PC-9 (cell line): ENCODE measurements at regions not wholly inside any gene's neighbourhood (a gene's known extent, or its start where the extent isn't known, plus 50 kb on each side); places are given as distances from the start of the nearest gene placed in this dataset.

Experiments used
- BruUV-seq: library from RNA; stranded (reverse); fragments of 400-500 nt; replicated peaks from 2 replicates; lab custom pipeline; 2021; lab: Mats Ljungman, UMichigan
- CTCF ChIA-PET: fragments of 300-600 bp; sonication (Branson Sonifier 250); formaldehyde crosslinking; loops from one replicate; lab custom pipeline; 2022; ENCODE audit warnings: antibody characterized with exemption; lab: Charles Lee
- POLR2A ChIA-PET: fragments of 300-600 bp; sonication (Branson Sonifier 250); formaldehyde crosslinking; loops from one replicate; lab custom pipeline; 2022; ENCODE audit warnings: antibody characterized with exemption; ENCODE audit not compliant: unreplicated experiment; lab: Charles Lee
- DNase-seq, 2 experiments: peaks; one replicate each; pipeline versions ENCODE4 v3.0.0 to v3.0.0-alpha.2; 2015 to 2022; ENCODE audit warnings: mixed read lengths in 1 of 2
- H2AFZ ChIP-seq: fragments of 200-600 bp; sonication (generic); 2 replicates; pipeline ENCODE4 v1.8.1; 2017; ENCODE audit warnings: antibody characterized with exemption
- H3F3A ChIP-seq: fragments of 200-600 bp; sonication (generic); 2 replicates; pipeline ENCODE4 v1.8.1; 2017; ENCODE audit warnings: antibody characterized with exemption, mild to moderate bottlenecking, low read depth; ENCODE audit not compliant: insufficient read depth
- H3K27ac ChIP-seq: fragments of 200-600 bp; sonication (generic); 2 replicates; pipeline ENCODE4 v1.6.1; 2016; ENCODE audit warnings: mixed run types
- H3K27me3 ChIP-seq: fragments of 200-600 bp; sonication (generic); 2 replicates; pipeline ENCODE4 v1.6.1; 2016; ENCODE audit warnings: low read depth, mixed run types; ENCODE audit not compliant: insufficient read depth
- H3K36me3 ChIP-seq: fragments of 200-600 bp; sonication (generic); 2 replicates; pipeline ENCODE4 v1.6.1; 2016; ENCODE audit warnings: low read depth, mixed run types
- H3K4me1 ChIP-seq: fragments of 200-600 bp; sonication (generic); replicated peaks from 2 replicates; pipeline ENCODE4 v1.6.1; 2016; ENCODE audit warnings: mixed run types; ENCODE audit not compliant: insufficient read depth
- H3K4me2 ChIP-seq: fragments of 200-600 bp; sonication (generic); 2 replicates; pipeline ENCODE4 v1.6.1; 2017; ENCODE audit warnings: mixed run types
- H3K4me3 ChIP-seq: fragments of 200-600 bp; sonication (generic); 2 replicates; pipeline ENCODE4 v1.6.1; 2016; ENCODE audit warnings: mixed run types
- H3K79me2 ChIP-seq: fragments of 200-600 bp; sonication (generic); 2 replicates; pipeline ENCODE4 v1.6.1; 2017; ENCODE audit warnings: low read depth, mixed run types
- H3K9me2 ChIP-seq: fragments of 200-600 bp; sonication (generic); 2 replicates; pipeline ENCODE4 v1.8.1; 2017; ENCODE audit warnings: mild to moderate bottlenecking; ENCODE audit not compliant: insufficient read depth
- H3K9me3 ChIP-seq: fragments of 200-600 bp; sonication (generic); 2 replicates; pipeline ENCODE4 v1.8.1; 2016; ENCODE audit warnings: low read depth; ENCODE audit not compliant: insufficient read depth
- H4K20me1 ChIP-seq: fragments of 200-600 bp; sonication (generic); 2 replicates; pipeline ENCODE4 v1.8.1; 2017; ENCODE audit not compliant: insufficient read depth
- CTCF ChIP-seq: fragments of 200-600 bp; sonication (generic); conservative IDR thresholded peaks from 2 replicates; pipeline ENCODE4 v1.6.1; 2017; ENCODE audit warnings: mixed run types, antibody characterized with exemption, mild to moderate bottlenecking, moderate library complexity
- EZH2 ChIP-seq: fragments of 200-600 bp; sonication (generic); IDR thresholded peaks from 2 replicates; pipeline ENCODE4 v1.8.0; 2017; ENCODE audit warnings: antibody characterized with exemption, low read depth
- intact Hi-C: fragments of 100-400 bp; cut with micrococcal nuclease; formaldehyde crosslinking; loops from one replicate; pipeline ENCODE4 v1.10.0; 2022; ENCODE audit not compliant: unreplicated experiment

GRCh38 chr1:101697072-101697471 lies 299.7 kb downstream of the OLFM3 start:
- DNase-seq: no peak
- no peaks in the 10 kb centered on the region; the same call in none of the 2 replicates for H3K9me2 ChIP-seq

GRCh38 chr1:101698681-101699080 lies 298.0 kb downstream of the OLFM3 start:
- no peaks in the 10 kb centered on the region for H3K9me3 ChIP-seq
- no peaks in the 10 kb centered on the region for H3K4me1 ChIP-seq
- H3F3A ChIP-seq: no peaks in the 10 kb centered on the region
- no peaks in the 10 kb centered on the region for H3K79me2 ChIP-seq
- no peak overlapping the region for H2AFZ ChIP-seq
- ChIA-PET POLR2A (no interaction called here), CTCF (no interaction called here)
- intact Hi-C loops: no loop called here
- peaks cover 4% of the 10 kb centered on the region for H3K9me2 ChIP-seq
- no peaks in the 10 kb centered on the region for H3K36me3 ChIP-seq
- H4K20me1 ChIP-seq: no peaks in the 10 kb centered on the region
- H3K27ac ChIP-seq: no peak overlapping the region
- BruUV-seq: no TSS peak
- no peak overlapping the region for H3K4me2 ChIP-seq
- H3K4me3 ChIP-seq: no peak overlapping the region
- TF ChIP-seq EZH2: no peak
- TF ChIP-seq CTCF: no peak
- no peaks in the 10 kb centered on the region for H3K27me3 ChIP-seq
- no peak for DNase-seq

More at GRCh38 chr1:101697072-101697471, 299.7 kb downstream of the OLFM3 start:
- Histone ChIP-seq H3K4me3 (no peak overlapping the region), H2AFZ (peak overlapping the region; percentile 20; the same call in 1 of the 2 replicates), H3K27ac (no peak overlapping the region), H3F3A (no peaks in the 10 kb centered on the region), H4K20me1 (no peaks in the 10 kb centered on the region), H3K4me1 (no peaks in the 10 kb centered on the region), H3K36me3 (no peaks in the 10 kb centered on the region), H3K27me3 (no peaks in the 10 kb centered on the region), H3K4me2 (0 out of 2 replicates have a peak overlapping the region, but pooled peaks have one; percentile 8), H3K79me2 (no peaks in the 10 kb centered on the region), H3K9me3 (no peaks in the 10 kb centered on the region)
- no TSS peak for BruUV-seq
- intact Hi-C loops: no loop called here
- CTCF ChIA-PET: no interaction called here
- POLR2A ChIA-PET: interaction anchor here (0.7 kb wide), 1 partner anchor 34 kb away, joined by 5 read pairs; no protein-coding TSS in a partner anchor
- TF ChIP-seq CTCF (no peak), EZH2 (no peak)

GRCh38 chr1:101704895-101705294 lies 291.8 kb downstream of the OLFM3 start:
- H3K79me2 ChIP-seq: no peaks in the 10 kb centered on the region
- DNase-seq: no peak
- no peak overlapping the region for H2AFZ ChIP-seq
- no peaks in the 10 kb centered on the region for H3K4me1 ChIP-seq
- TF ChIP-seq CTCF (no peak), EZH2 (no peak)
- H3K9me3 ChIP-seq: no peaks in the 10 kb centered on the region
- H4K20me1 ChIP-seq: no peaks in the 10 kb centered on the region
- no peaks in the 10 kb centered on the region for H3F3A ChIP-seq
- no peaks in the 10 kb centered on the region for H3K36me3 ChIP-seq
- ChIA-PET CTCF (interaction anchor here (0.6 kb wide), 1 partner anchor 875 kb away, joined by 4 read pairs; no protein-coding TSS in a partner anchor), POLR2A (no interaction called here)
- no TSS peak for BruUV-seq
- H3K9me2 ChIP-seq: peaks cover 4% of the 10 kb centered on the region; the same call in 1 of the 2 replicates
- no peak overlapping the region for H3K27ac ChIP-seq
- H3K4me3 ChIP-seq: no peak overlapping the region
- intact Hi-C loops: no loop called here
- no peaks in the 10 kb centered on the region for H3K27me3 ChIP-seq
- H3K4me2 ChIP-seq: no peak overlapping the region
